ENCODE measurements at regions not wholly inside any gene's neighbourhood (a gene's known extent, or its start where the extent isn't known, plus 50 kb on each side); places are given as distances from the start of the nearest gene placed in this dataset.
A peak's percentile ranks its signal among the peaks of the same experiment; 100 is the strongest.

DNA sequence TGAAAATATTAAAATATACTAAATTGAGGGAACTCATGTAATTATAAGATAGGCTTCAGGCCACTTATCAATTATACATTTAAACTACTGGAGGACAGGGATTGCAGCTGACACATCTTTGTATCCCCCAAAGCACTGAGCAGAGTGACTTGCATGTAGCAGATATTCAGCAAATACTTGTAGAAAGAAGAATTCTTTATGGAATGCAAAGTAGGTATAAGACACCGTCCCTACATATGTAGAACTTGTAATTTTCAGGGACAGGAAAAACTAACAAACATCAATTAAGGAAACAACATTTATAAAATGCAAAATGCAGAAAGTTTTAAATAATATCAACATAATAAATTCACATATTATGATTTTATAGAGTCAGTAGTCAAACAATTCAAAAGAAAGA lies 719.2 kb downstream of the OLFM4 start:
- no peak for DNase-seq

DNA sequence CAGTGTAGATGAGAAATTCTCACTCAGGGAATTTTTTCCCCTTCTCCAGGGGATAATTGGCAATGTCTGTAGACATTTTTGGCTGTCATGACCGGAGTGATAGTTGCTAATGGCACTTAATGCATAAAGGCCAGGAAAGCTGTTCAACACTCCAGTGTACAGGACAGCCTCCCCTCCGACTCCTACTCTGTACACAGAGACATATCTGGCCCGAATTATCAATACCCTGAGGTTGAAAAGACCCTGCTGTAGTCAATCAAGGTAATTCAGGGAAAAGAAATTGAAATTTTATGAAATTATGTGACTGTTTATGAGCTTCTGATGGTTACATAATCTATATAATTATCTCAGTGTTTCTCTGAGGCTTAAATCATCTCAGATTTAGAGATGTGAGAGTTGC lies 720.7 kb downstream of the OLFM4 start:
- no peak for DNase-seq

DNA sequence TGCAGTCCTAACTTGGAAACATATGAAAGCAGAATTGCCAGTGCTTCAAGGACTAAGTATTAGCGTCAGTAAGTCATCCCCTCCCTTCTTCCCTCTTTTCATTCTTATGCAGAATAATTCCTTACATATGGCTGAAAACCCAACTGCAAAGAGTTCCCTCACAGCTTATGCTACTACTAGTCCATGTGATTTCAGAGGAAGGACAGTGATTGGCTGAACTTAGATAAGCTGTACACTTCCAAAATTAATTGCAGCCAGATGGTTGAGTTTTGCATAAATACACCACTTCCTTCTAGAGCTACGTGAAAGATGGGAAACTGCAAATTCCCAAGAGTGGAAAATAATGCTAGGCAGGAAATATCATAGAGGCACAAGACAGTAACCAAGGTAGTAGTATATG lies 730.4 kb downstream of the OLFM4 start:
- DNase-seq = no peak

DNA sequence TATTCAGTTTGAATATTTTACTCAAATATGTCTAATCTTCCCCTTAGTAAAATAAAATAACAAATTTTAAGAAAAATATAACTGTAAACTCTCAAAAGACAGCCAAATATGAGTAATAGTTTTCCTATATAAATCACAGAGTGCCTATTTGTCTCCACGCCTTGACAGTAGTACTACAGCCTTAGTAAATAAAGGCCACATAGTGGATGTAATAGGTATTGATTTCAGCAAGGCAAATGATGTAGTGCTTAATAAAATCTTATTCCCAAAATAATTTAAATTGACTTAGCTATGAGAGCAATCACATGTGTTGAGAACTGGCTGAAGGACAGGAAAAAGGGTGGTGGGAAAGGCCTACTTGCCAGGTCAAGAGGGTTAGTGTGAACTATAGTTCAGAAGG lies 747.2 kb downstream of the OLFM4 start:
- DNase-seq = no peak

DNA sequence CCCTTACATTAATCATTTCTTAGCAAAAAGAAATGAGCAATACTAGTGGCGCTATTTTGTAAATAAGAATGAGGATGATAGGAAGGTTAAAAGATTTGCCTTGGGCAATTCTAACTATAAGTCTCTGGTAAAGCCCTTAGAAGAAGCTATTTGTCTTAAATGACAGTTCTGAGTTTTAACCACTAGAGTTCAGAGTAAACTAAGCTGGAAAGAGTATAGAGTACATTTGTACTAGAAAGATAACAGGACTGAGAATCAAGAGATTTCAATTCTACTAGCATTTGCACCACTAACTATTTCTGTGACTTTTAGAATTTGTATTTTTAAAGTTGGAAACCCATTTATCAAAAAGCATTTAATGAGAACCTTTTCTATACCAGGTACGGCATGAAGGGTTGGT lies 750.3 kb downstream of the OLFM4 start:
- no peak for DNase-seq

DNA sequence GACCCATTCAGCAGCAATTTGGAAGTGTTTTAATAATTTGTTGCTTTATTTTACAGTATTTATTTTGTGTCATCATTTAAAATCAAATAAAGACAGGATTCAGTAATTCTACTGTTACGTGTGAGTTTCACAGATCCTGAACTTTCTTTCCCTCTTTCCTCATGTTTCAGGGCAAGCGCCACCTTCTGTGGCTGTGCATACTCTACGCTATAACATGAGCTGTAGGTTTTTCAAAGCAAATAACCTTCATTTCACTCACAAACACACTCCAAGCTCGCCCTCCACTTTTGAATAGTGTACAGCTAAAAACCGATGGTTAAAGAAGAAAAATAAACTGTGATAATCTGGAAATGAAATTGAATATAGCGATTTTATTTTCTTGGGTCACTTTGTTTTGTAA lies 753.3 kb downstream of the OLFM4 start:
- no peak for DNase-seq

GRCh38 chr13:53782488-53782961 lies 753.9 kb downstream of the OLFM4 start:
- DNase-seq = peak; percentile 64

DNA sequence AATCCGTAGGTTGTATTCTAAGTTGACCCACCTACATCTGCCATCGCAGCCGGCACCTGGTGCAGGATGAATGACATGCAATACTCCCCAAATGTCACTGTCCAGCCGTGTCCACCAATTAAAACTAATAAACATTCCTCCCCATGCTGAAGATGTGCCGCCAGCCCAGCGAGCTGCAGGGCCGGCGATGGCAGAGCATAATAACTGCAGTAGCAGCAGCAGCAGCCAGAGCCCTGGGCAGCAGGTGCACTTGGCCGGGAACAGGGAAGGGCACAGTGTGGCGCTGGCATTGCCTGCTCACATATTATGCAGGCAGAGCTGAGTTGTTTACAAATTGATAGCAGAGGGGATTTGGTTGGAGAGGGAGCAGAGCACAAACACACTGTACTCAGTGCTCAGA lies 754.9 kb downstream of the OLFM4 start:
- DNase-seq = no peak

- DNase-seq = no peak
Measured at GRCh38 chr13:53788286-53788685, 759.7 kb downstream of the OLFM4 start.

DNA sequence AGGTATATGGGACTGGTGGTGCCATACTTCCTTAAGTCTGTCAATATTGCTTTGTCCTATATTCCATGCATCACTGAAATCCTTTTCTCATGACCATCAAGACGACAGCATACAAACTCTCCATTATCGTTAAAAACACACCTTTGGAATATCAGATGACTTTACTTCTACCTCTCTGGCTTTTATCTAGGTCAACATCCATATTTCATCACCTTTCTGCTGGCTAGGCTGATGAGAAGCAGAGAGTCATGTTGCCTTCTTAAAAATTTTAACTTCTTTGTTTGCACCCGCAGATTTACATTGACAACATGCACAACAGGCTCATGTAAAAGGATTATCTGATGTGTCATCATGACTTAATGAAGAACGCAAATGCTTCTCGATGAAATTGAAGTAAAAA lies 771.4 kb downstream of the OLFM4 start:
- DNase-seq = peak; percentile 30

DNA sequence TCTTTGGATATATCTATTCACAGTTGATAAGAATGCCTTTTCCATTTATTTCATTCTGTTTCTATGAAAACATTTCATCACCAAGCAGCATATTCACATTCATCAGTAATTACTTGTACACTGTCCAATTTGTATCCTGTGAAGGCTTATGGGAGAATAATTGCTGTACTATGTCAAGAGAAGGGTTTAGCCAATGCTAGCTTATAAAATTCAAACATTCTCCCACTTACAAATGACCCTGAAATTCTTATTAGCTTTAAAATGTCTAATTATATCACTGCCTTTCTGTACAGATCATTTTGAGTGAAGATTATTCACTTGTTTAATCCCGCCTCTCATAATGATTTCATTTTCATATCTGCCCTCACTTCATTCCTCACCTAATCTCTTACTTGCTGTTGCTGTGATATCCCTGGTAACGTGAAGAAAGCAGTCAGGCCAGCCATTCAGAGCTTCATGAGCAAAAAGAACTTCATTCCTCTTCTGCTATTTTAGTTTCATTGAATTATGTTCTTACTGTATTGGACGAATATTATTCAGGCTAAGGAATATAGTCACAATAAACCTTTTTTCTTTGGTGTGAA lies 778.7 kb downstream of the OLFM4 start:
- no peak for DNase-seq

DNA sequence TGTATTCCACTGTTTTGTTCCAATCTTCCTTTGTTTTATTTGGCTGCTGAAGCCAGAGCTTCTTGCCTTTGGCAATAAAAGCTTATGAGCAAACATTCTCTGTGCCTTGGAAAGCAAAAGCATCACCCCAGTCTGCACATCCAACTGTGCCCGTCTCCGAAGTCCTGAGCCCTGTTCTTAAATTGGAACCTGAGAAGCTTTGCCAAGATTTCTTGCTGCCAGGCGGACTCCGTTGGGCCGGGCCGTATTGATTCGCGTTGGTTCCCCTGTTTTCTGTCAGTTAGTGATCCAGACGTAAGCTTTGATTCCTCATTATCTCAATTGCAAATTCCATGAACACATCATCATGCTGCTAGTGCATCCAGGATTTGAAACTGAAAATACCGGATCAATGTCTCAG lies 793.0 kb downstream of the OLFM4 start:
- DNase-seq = no peak

DNA sequence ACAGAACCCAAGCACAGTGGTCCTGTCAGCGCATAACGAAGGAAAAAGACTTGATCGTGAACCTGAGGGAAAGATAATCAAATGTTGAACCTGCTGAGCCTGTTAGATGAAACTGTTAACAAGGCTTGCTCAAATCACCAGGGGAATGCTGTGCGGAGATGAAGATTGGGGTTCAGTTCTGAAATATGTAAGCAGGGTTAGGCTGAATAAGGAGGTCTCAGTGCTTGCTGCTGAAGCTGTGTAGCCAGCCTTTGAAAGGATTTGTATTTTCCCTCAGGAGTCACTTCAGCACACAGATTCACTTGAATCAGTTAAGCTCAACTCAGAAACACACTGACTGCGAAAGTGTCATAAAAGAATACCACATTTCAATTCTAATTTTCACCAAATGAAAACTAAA lies 793.5 kb downstream of the OLFM4 start:
- no peak for DNase-seq

- DNase-seq = no peak
Measured at GRCh38 chr13:53839461-53839860, 810.8 kb downstream of the OLFM4 start.

GRCh38 chr13:53844473-53845146 lies 816.0 kb downstream of the OLFM4 start:
- DNase-seq = no peak

DNA sequence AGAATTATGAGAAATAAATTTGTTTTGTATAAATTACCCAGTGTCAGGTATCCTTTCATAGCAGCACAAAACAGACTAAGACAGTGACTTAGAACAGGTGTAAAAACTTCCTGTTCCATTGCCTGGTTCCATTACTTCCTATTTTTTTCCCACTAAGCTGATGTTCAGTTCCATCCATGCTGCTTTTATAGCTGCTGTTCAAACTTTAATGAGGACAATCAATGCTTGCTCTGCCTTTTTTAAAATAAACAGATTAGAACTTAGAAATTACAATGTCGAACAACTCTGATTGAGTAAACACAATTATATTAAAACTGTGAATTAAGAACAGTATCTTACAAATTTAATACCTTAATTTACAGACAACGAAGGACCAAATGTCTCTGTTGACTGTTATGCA lies 818.9 kb downstream of the OLFM4 start:
- no peak for DNase-seq

DNA sequence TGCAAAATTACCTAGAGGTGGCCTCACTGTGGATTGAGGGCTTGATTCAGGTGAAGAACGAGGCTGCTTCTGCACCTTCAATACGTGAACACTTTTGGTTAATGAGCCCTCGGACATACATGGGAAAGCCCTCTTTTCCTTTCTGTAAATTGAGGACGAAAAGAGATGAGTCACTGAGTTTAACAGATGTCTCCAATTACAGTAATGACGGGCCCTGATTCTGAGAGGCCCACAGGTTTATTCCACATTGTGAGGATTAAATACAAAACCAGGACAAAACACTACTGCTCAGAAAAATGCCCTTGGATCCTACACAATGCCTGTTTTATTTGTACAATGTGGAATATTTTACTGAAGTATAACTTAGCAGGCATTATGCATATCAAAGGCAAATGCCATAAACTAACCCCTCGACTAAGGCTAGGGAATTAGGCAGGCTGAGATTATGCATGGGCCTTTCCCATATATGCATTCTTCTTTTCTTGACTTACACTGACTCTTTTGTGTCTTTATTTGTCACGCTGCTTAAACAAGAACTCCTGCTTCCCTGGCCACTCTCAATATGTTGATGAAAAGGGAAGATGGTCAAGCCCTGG lies 819.9 kb downstream of the OLFM4 start:
- no peak for DNase-seq

DNA sequence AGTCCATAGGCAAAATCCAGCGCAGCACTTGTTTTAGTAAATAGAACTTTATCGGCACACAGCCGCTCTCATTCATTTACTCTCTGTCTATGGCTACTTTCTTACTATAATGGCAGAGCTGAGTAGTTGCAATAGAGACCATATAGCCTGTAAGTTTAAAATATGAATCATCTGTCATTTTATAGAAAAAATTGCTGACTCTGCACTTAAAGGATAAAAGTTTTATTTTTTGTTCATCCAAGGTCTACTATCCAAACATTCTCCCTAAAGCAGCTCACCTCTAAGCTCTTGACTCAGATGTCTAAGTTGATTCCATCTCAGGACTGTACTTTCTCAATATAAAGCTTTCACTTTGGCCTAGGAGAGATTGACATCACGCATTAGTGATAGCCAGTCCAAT lies 825.7 kb downstream of the OLFM4 start:
- DNase-seq = no peak

DNA sequence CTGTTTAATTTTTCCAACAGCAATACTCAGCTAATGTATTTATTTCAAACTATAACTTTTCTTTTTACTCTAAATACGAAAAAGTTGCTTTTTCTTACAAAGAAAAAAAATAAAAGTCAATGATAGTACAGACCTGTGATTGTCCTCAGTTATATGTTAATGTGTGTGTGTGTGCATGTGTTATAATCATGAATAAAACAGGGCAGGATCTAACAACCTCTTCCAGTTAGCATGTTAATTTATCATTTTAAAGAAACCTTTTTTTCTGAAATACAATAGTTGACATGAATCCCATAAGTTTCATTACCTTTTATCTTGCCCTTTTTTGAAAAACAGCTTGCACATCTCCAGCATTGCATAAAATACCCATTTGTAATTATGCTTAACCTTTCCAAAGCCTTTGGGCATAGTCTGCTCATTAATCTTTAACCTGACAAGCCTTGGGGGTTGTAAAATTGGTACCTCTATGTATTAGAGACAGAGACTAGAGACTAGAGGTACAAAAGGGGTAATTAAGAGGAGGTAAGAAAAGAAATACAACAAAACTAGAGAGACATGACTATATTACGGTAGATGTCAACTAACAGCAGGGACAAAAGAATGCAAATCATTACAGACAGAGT lies 828.1 kb downstream of the OLFM4 start:
- DNase-seq = no peak

GRCh38 chr13:53863520-53863919 lies 834.9 kb downstream of the OLFM4 start:
- no peak for DNase-seq

DNA sequence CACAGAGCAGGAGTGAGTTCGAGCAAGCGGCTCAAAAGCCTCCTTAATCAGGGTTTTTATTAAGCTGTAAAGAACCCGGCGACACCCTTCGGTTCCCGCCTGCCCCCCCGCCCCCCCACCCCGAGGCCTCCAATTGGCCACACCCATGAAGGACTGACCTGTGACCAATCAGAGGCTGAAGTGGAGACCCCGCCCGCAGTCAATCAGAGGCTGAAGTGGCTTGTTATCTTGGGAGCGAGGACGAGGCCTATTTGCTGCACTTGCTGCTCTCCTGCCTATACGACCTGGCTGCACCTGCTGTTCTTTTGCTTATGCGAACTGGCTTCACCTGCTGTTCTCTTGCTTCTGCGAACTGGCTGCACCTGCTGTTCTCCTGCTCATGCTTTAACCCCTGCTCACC lies 844.9 kb downstream of the OLFM4 start:
- peak; percentile 55 for DNase-seq

GRCh38 chr13:53878861-53879260 lies 850.2 kb downstream of the OLFM4 start:
- DNase-seq = no peak

DNA sequence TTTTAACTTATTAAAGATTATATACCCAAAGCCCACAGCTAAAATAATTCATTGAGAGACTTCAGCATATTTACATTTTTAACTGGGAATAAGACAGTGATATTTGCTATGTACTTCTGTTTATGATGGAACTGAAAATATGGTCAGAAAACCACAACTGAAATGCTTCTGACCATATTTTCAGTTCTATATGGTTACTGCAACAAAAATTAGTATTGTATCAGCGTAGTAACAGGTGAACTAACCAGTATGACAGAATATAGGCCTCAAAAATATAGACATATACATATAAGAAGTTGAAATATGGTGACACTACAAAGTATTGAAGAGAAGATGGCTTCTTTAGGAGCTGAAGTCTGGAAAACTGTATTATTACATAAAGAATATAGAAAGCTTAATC lies 857.4 kb downstream of the OLFM4 start:
- DNase-seq = no peak

GRCh38 chr13:53890696-53891095 lies 862.1 kb downstream of the OLFM4 start:
- DNase-seq = no peak
